MG63 (cell line): ENCODE measurements at regions not wholly inside any gene's neighbourhood (a gene's known extent, or its start where the extent isn't known, plus 50 kb on each side); places are given as distances from the start of the nearest gene placed in this dataset.

ENCODE experiments used
- DNase-seq: peaks from one replicate; pipeline ENCODE4 v3.0.0-alpha.2; 2020
- H3K27me3 ChIP-seq: fragments of 250-450 bp; sonication (Bioruptor Pico); 2 replicates; pipeline ENCODE4 v1.5.1; 2020; ENCODE audit warnings: mild to moderate bottlenecking, moderate library complexity
- H3K36me3 ChIP-seq: fragments of 250-450 bp; sonication (Bioruptor Pico); 2 replicates; pipeline ENCODE4 v1.5.1; 2020; ENCODE audit warnings: mild to moderate bottlenecking, moderate library complexity
- H3K4me3 ChIP-seq: fragments of 250-450 bp; sonication (Bioruptor Pico); 2 replicates; pipeline ENCODE4 v1.5.1; 2020; ENCODE audit warnings: mild to moderate bottlenecking, moderate library complexity
- H3K9me3 ChIP-seq: fragments of 250-450 bp; sonication (Bioruptor Pico); 2 replicates; pipeline ENCODE4 v1.5.1; 2020; ENCODE audit warnings: mild to moderate bottlenecking, moderate library complexity

- Histone ChIP-seq H3K4me3 (no peak overlapping the region), H3K36me3 (no peaks in the 10 kb centered on the region), H3K9me3 (no peaks in the 10 kb centered on the region; the same call in 1 of the 2 replicates), H3K27me3 (no peaks in the 10 kb centered on the region)
- no peak for DNase-seq
These were observed 746.3 kb upstream of the RAB6C start for GRCh38 chr2:129233166-129233565.

DNA sequence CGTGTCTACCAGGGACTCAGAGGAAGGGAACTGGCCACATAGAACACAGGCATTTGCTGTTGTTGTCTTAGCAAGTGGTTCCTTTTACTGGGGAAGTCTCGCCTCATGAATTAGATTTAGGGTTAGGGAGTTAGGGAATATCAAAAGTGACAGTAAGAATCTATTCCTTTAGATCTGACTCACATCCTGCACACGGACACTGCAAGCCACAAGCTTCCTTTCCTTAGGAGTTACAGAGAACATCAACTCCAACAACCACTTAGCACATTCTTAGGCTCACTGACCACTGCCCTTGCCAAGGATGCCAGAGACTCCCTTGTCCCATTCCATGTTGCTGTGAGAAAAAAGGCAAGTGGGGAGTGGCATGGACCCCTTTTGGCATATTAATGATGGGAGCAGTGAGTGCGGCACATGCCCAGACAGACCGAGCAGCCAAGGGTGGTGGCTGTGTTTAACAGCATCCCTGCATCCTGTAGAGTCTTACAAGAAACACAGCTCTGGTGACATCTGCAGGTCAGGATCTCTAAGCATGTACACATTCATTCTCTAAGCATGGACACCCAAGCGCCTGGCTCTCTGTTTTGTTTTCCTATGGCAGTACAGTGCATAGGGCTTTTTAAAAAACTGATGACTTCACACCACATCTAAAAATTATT is 745.6 kb upstream of the RAB6C start:
- no peak for DNase-seq
- Histone ChIP-seq H3K27me3 (no peaks in the 10 kb centered on the region), H3K4me3 (no peak overlapping the region), H3K9me3 (no peaks in the 10 kb centered on the region; the same call in 1 of the 2 replicates), H3K36me3 (no peaks in the 10 kb centered on the region)

- no peaks in the 10 kb centered on the region for H3K27me3 ChIP-seq
- H3K36me3 ChIP-seq = no peaks in the 10 kb centered on the region
- no peaks in the 10 kb centered on the region; the same call in 1 of the 2 replicates for H3K9me3 ChIP-seq
- no peak for DNase-seq
- no peak overlapping the region for H3K4me3 ChIP-seq
These were observed 742.9 kb upstream of the RAB6C start for GRCh38 chr2:129236601-129237000.

GRCh38 chr2:129237966-129238725 is 741.3 kb upstream of the RAB6C start:
- H3K36me3 ChIP-seq = no peaks in the 10 kb centered on the region
- peak; percentile 69 for DNase-seq
- no peaks in the 10 kb centered on the region; the same call in 1 of the 2 replicates for H3K9me3 ChIP-seq
- H3K27me3 ChIP-seq = no peaks in the 10 kb centered on the region
- H3K4me3 ChIP-seq = no peak overlapping the region

GRCh38 chr2:129239141-129239540 is 740.3 kb upstream of the RAB6C start:
- DNase-seq = no peak
- no peaks in the 10 kb centered on the region for H3K36me3 ChIP-seq
- no peaks in the 10 kb centered on the region; the same call in 1 of the 2 replicates for H3K9me3 ChIP-seq
- H3K4me3 ChIP-seq = no peak overlapping the region
- no peaks in the 10 kb centered on the region for H3K27me3 ChIP-seq

DNA sequence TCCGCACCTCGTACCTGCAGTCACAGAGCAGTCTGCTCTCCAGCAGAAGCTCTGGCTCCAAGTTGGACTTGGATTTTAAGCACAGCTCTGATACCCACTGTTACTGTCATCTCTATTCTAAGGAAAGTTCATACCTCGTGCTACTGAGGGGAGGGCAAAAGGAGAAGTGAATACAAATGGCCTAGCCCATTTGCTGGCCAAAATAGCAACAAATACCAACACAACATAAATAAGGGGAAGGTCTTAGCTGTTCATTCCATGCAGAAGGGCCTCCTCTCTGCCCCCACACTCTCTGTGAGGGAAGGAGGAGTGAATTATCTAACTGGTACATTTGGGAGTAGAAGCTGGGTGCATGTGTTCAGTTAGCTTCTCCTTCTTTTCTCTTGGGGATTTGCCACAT is 739.4 kb upstream of the RAB6C start:
- H3K36me3 ChIP-seq = no peaks in the 10 kb centered on the region
- no peaks in the 10 kb centered on the region; the same call in 1 of the 2 replicates for H3K9me3 ChIP-seq
- no peak for DNase-seq
- H3K4me3 ChIP-seq = no peak overlapping the region
- no peaks in the 10 kb centered on the region for H3K27me3 ChIP-seq

DNA sequence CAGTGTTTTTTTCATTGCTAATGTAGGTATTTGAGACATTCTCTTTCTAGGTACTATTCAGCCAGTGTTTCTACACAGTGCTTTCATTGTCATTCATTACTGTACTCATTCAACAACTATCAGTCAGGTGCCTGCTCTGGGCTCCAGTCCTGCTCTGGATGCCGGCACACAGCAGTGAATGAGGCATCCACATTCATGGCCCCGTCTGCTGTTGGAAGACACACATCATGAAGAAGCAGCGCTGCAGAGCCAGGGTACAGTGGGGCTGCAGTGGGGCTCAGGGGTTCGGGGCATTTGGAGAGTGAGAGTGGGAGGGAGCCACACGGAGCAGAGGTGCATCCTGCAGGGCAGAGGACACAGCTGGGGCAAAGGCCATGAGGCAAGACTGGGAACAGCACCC is 737.2 kb upstream of the RAB6C start:
- no peaks in the 10 kb centered on the region for H3K27me3 ChIP-seq
- no peak for DNase-seq
- no peak overlapping the region for H3K4me3 ChIP-seq
- H3K9me3 ChIP-seq = no peaks in the 10 kb centered on the region
- no peaks in the 10 kb centered on the region for H3K36me3 ChIP-seq

- no peaks in the 10 kb centered on the region for H3K36me3 ChIP-seq
- no peak for DNase-seq
- H3K4me3 ChIP-seq = no peak overlapping the region
- H3K27me3 ChIP-seq = no peaks in the 10 kb centered on the region
- no peaks in the 10 kb centered on the region for H3K9me3 ChIP-seq
These were observed 731.7 kb upstream of the RAB6C start for GRCh38 chr2:129247751-129248150.

DNA sequence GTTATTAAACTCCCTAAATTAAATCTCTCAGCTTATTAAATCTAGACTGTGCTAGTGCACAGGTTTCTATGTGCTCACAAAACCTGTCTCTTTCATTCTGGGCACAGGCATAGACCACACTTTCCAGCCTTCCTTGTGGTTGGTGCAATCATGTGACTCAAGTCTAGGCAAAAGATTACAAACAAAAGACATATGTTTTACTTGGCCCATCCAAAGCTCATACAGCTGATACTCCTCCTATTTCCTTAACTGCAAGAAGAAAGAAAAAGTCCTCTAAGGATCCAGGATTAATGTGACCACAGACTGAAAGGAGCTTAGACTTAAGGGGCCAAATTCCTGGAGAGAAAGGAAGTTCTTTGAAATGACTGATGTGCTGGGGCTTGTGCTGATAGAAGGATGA is 731.3 kb upstream of the RAB6C start:
- Histone ChIP-seq H3K36me3 (no peaks in the 10 kb centered on the region), H3K9me3 (no peaks in the 10 kb centered on the region), H3K4me3 (no peak overlapping the region), H3K27me3 (no peaks in the 10 kb centered on the region)
- DNase-seq = no peak

GRCh38 chr2:129252781-129253460 is 726.5 kb upstream of the RAB6C start:
- H3K4me3 ChIP-seq = no peak overlapping the region
- no peaks in the 10 kb centered on the region for H3K36me3 ChIP-seq
- H3K9me3 ChIP-seq = no peaks in the 10 kb centered on the region
- no peaks in the 10 kb centered on the region for H3K27me3 ChIP-seq
- no peak for DNase-seq

- no peaks in the 10 kb centered on the region for H3K27me3 ChIP-seq
- no peaks in the 10 kb centered on the region for H3K9me3 ChIP-seq
- H3K36me3 ChIP-seq = no peaks in the 10 kb centered on the region
- H3K4me3 ChIP-seq = no peak overlapping the region
- DNase-seq = no peak
These were observed 726.0 kb upstream of the RAB6C start for GRCh38 chr2:129253461-129253812.

- Histone ChIP-seq H3K27me3 (no peaks in the 10 kb centered on the region), H3K4me3 (no peak overlapping the region), H3K9me3 (no peaks in the 10 kb centered on the region), H3K36me3 (no peaks in the 10 kb centered on the region)
- DNase-seq = no peak
These were observed 724.7 kb upstream of the RAB6C start for GRCh38 chr2:129254718-129255117.

DNA sequence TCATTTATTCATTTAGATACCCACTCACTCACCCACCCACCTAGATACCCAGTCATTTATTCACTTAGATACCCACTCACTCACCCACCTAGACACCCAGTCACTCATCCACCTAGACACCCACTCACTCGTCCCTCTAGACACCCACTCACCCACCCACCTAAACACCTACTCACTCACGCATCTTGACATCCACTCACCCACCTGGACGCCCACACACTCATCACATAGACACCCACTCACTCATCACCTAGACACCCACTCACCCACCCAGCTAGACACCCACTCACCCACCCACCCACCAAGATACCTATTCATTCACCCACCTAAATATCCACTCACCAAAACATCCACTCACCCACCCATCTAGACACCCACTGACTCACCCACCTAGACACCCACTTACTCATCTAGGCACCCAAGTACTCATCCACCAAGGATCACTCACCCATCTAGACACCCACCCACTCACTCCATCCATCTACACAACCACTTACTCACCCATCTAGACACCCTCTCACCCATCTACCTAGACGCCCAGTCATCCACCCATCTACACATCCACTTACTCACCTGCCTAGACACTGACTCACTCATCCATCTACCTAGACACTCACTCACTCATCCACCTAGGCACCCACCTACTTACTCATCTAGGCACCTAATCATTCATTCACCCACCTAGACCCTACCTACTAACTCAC is 723.7 kb upstream of the RAB6C start:
- Histone ChIP-seq H3K27me3 (no peaks in the 10 kb centered on the region), H3K4me3 (no peak overlapping the region), H3K36me3 (no peaks in the 10 kb centered on the region), H3K9me3 (no peaks in the 10 kb centered on the region)
- no peak for DNase-seq

DNA sequence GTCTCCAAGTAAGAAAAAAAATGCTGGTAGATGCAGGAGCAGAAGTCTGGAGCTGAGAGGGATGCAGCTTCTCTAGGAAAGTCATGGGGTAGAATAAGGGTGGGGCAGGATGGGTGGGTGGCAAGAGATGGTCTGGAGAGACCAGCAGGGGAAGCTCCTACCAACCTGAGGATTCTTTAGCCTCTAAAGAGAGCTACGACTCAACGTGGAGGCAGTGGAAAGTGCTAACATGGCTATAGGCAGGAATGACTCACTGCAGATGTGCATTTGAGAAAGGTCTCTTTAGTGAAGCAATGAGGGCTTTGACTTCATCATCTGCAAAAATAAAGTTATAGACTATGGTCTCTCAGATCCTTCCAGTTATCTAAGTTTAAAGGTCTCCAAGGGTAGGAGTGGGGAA is 722.8 kb upstream of the RAB6C start:
- Histone ChIP-seq H3K36me3 (no peaks in the 10 kb centered on the region), H3K9me3 (no peaks in the 10 kb centered on the region), H3K4me3 (no peak overlapping the region), H3K27me3 (no peaks in the 10 kb centered on the region)
- no peak for DNase-seq

DNA sequence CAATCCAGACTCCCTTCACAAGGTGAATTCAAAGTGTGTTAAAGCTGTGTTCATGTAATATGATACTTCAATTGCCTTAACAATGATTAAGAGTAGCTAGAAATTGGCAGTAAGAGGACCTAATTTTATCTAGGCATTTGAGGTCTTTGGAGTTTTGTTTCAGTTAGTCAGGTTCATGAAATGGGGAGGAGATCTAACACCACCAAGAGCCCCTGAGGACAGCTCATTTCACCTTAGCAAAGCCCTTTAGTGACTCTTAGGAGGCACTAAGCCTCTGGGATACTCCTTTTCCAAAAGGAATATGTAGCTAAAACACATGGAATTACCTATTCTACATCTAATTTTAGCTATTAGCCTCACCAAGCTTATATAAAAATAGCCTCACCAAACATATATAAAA is 716.5 kb upstream of the RAB6C start:
- H3K4me3 ChIP-seq = no peak overlapping the region
- H3K9me3 ChIP-seq = no peaks in the 10 kb centered on the region
- no peak for DNase-seq
- no peaks in the 10 kb centered on the region for H3K27me3 ChIP-seq
- no peaks in the 10 kb centered on the region for H3K36me3 ChIP-seq

GRCh38 chr2:129263939-129264338 is 715.5 kb upstream of the RAB6C start:
- Histone ChIP-seq H3K9me3 (no peaks in the 10 kb centered on the region), H3K36me3 (no peaks in the 10 kb centered on the region), H3K4me3 (no peak overlapping the region), H3K27me3 (no peaks in the 10 kb centered on the region)
- no peak for DNase-seq

GRCh38 chr2:129267559-129267958 is 711.9 kb upstream of the RAB6C start:
- no peak overlapping the region for H3K4me3 ChIP-seq
- no peaks in the 10 kb centered on the region for H3K9me3 ChIP-seq
- no peaks in the 10 kb centered on the region for H3K27me3 ChIP-seq
- no peak for DNase-seq
- H3K36me3 ChIP-seq = no peaks in the 10 kb centered on the region
